ENCODE measurements at regions not wholly inside any gene's neighbourhood (a gene's known extent, or its start where the extent isn't known, plus 50 kb on each side); places are given as distances from the start of the nearest gene placed in this dataset.

DNA sequence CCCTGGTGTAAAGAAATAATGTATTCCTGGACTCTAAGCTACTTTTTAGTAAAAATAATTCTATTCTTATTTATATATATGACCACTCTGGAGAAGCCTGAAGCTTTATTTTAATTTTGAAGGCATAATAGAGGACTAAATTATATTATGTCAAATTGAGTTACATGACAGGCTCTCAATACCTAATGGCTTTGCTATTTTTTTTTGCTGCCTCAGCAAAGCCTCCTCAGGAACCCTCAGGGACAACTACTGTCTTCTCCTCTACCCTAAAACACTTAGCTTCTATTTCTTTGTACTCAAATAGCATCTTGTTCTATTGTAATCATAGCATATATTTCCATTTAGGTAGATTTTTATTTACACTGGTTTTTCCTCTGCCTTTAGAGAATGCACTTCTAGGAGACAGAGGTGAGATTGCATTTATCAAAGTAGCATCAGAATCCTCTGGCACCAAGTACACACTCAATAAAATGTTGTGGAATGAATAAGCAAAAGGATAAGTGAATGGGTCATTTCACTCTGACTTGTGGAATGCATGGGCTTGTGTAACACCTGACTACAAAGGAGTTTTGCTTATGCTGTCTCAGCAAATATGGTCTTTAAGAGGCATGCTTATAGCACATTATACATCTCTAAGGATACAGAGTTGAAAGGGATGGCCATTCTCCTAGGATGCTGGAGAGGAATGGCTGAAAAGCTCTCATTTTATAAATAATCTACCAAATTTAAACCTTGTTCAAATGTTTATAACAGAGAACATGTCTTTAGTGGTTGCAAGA is 605.2 kb downstream of the KCNJ2 start:
- ChIA-PET CTCF (interaction anchor here (1.1 kb wide), 1 partner anchor 306 kb away, joined by 3 read pairs; no protein-coding TSS in a partner anchor), POLR2A (ENCODE audit: unreplicated experiment) (no interaction called here)
- Histone ChIP-seq H3K27me3 (ENCODE audit: control insufficient read depth, insufficient read depth, low read length) (no peaks in the 10 kb centered on the region), H3K23ac (ENCODE audit: low read depth, low read length) (no peak overlapping the region), H3K4ac (ENCODE audit: low read depth, low read length) (no peak overlapping the region), H3K4me2 (ENCODE audit: low read depth, low read length) (no peak overlapping the region), H4K8ac (ENCODE audit: low read depth in 2 of 2, low read length in 2 of 2) (no peak overlapping the region), H2AK5ac (ENCODE audit: low read depth, low read length) (no peak overlapping the region), H2AK9ac (replicated peaks; ENCODE audit: low read depth, low read length, poor library complexity) (no peak overlapping the region), H3K9me1 (ENCODE audit: insufficient read depth, low read length) (no peaks in the 10 kb centered on the region), H3K18ac (ENCODE audit: low read depth, low read length) (no peak overlapping the region), H3K14ac (replicated peaks; ENCODE audit: low read depth, low read length) (no peak overlapping the region), H2AFZ (replicated peaks; ENCODE audit: low read length, poor library complexity) (no peak overlapping the region), H2BK120ac (ENCODE audit: low read depth, low read length) (no peak overlapping the region), H3K9me3 (ENCODE audit: control insufficient read depth, insufficient read depth, low read length) (no peaks in the 10 kb centered on the region), H3K4me3 (ENCODE audit: insufficient read depth, low read depth, low read length) (no peak overlapping the region), H3K4me1 (ENCODE audit: control insufficient read depth, insufficient read depth, low read length) (no peaks in the 10 kb centered on the region), H2BK5ac (ENCODE audit: low read depth, low read length, poor library complexity, severe bottlenecking) (no peak overlapping the region), H4K91ac (ENCODE audit: insufficient read depth, low read depth, low read length) (no peak overlapping the region), H3K79me1 (ENCODE audit: low read depth in 1 of 2, low read length in 2 of 2) (no peaks in the 10 kb centered on the region), H3K36me3 (ENCODE audit: control insufficient read depth, insufficient read depth, low read length) (no peaks in the 10 kb centered on the region), H3K27ac (ENCODE audit: insufficient read depth, low read length) (no peak overlapping the region), H3K56ac (ENCODE audit: extremely low read depth, insufficient read depth, low read length) (no peak overlapping the region), H2BK15ac (ENCODE audit: low read depth, low read length) (no peak overlapping the region), H3K9ac (ENCODE audit: low read depth, low read length) (no peak overlapping the region), H4K20me1 (ENCODE audit: insufficient read depth, low read length) (no peaks in the 10 kb centered on the region), H2BK20ac (ENCODE audit: low read depth, low read length) (no peak overlapping the region), H4K5ac (ENCODE audit: low read depth, low read length) (no peak overlapping the region)
- no peak for DNase-seq
- ATAC-seq (ENCODE audit: low read depth): no peak
- intact Hi-C loops (cut with micrococcal nuclease): no loop called here
- dilution Hi-C loops (cut with HindIII; ENCODE audit: low sequenced_read_pairs, unreplicated experiment): no loop called here
- in situ Hi-C loops (cut with MboI; ENCODE audit: low sequenced_read_pairs): loop anchor here (25.0 kb wide), 1 partner anchor 688 kb away; no protein-coding TSS in a partner anchor
- BruUV-seq (replicated peaks): no TSS peak
- TF ChIP-seq RAD21 (IDR thresholded peaks at IDR 0.05; ENCODE audit: low read length) (no peak), MAFK (IDR thresholded peaks at IDR 0.05; ENCODE audit: low read depth, low read length) (peak; percentile 84)

Measured in IMR-90 (cell line).